Panc1 (cell line): ENCODE measurements at regions not wholly inside any gene's neighbourhood (a gene's known extent, or its start where the extent isn't known, plus 50 kb on each side); places are given as distances from the start of the nearest gene placed in this dataset.

ENCODE experiments used
- ATAC-seq: fragments of 200-7000 bp; cut with Tn5 transposase; 2 replicates; pipeline ENCODE4 v1.9.1; 2020; ENCODE audit warnings: mild to moderate bottlenecking, moderate library complexity
- BruUV-seq: library from RNA; stranded (reverse); fragments of 400-500 nt; replicated peaks from 2 replicates; lab custom pipeline; 2021; lab: Mats Ljungman, UMichigan
- CTCF ChIA-PET: fragments of 300-600 bp; sonication (Branson Sonifier 250); formaldehyde crosslinking; loops from one replicate; lab custom pipeline; 2022; ENCODE audit warnings: antibody characterized with exemption; lab: Charles Lee
- POLR2A ChIA-PET: fragments of 300-600 bp; sonication (Branson Sonifier 250); formaldehyde crosslinking; loops from one replicate; lab custom pipeline; 2022; ENCODE audit warnings: antibody characterized with exemption; lab: Charles Lee
- DNase-seq: peaks from one replicate; pipeline ENCODE4 v3.0.0-alpha.2; 2010; ENCODE audit warnings: low read depth, low spot score
- H3K27ac ChIP-seq: 2 replicates; pipeline ENCODE4 v1.5.1; 2011; ENCODE audit warnings: mild to moderate bottlenecking, low read length, inconsistent platforms
- H3K27me3 ChIP-seq: fragments of 200-500 bp; sonication (Bioruptor generic); 2 replicates; pipeline ENCODE4 v1.6.0; 2014; ENCODE audit warnings: low read length, inconsistent platforms; ENCODE audit not compliant: control insufficient read depth, insufficient read depth
- H3K36me3 ChIP-seq: fragments of 200-500 bp; sonication (Bioruptor generic); 2 replicates; pipeline ENCODE4 v1.5.1; 2014; ENCODE audit warnings: inconsistent platforms, mild to moderate bottlenecking, low read length, moderate library complexity; ENCODE audit not compliant: control insufficient read depth, insufficient read depth
- H3K4me1 ChIP-seq: 2 replicates; pipeline ENCODE4 v1.5.1; 2011; ENCODE audit warnings: inconsistent platforms, mild to moderate bottlenecking, low read length, moderate library complexity; ENCODE audit not compliant: control insufficient read depth, insufficient read depth
- H3K4me3 ChIP-seq, 2 experiments: 2 replicates each; pipeline ENCODE4 v1.5.1; 2011 to 2012; ENCODE audit warnings: low read depth in 2 of 2, low read length in 2 of 2, mild to moderate bottlenecking in 2 of 2, inconsistent platforms in 1 of 2, moderate library complexity in 1 of 2
- H3K9me3 ChIP-seq: fragments of 200-500 bp; sonication (Bioruptor generic); 2 replicates; pipeline ENCODE4 v1.5.1; 2014; ENCODE audit warnings: low read depth, mild to moderate bottlenecking, inconsistent platforms, low read length, moderate library complexity; ENCODE audit not compliant: control insufficient read depth, insufficient read depth
- CTCF ChIP-seq: fragments of 450-650 bp; IDR thresholded peaks from 2 replicates; pipeline ENCODE4 v1.5.1; 2017; ENCODE audit warnings: mild to moderate bottlenecking
- POLR2AphosphoS5 ChIP-seq: IDR thresholded peaks from 2 replicates; pipeline ENCODE4 v1.6.1; 2012; ENCODE audit warnings: mild to moderate bottlenecking, low read depth, low read length, moderate library complexity
- REST ChIP-seq, 2 experiments: IDR thresholded peaks; 2 replicates each; pipeline ENCODE4 v1.6.1; 2011 to 2012; ENCODE audit warnings: low read depth in 2 of 2, control low read depth in 1 of 2, low read length in 1 of 2, mild to moderate bottlenecking in 1 of 2, moderate library complexity in 1 of 2; ENCODE audit not compliant: insufficient read depth in 1 of 2
- SIN3A ChIP-seq: IDR thresholded peaks from 2 replicates; pipeline ENCODE4 v1.6.1; 2012; ENCODE audit warnings: low read depth, mild to moderate bottlenecking, low read length, moderate library complexity, borderline replicate concordance; ENCODE audit not compliant: insufficient read depth
- TCF7L2 ChIP-seq: IDR thresholded peaks from 2 replicates; pipeline ENCODE4 v1.6.1; 2011; ENCODE audit warnings: mild to moderate bottlenecking, low read depth, low read length, inconsistent platforms
- in situ Hi-C: cut with HindIII; loops from 2 replicates; pipeline ENCODE4 v1.10.0; 2016; ENCODE audit warnings: low sequenced_read_pairs, low pct_unique_long_range_greater_than_20kb
- intact Hi-C: fragments of 100-400 bp; cut with micrococcal nuclease; formaldehyde crosslinking; loops from one replicate; pipeline ENCODE4 v1.10.0; 2022; ENCODE audit not compliant: unreplicated experiment

- Histone ChIP-seq H3K9me3 (no peaks in the 10 kb centered on the region), H3K4me1 (no peaks in the 10 kb centered on the region), H3K36me3 (no peaks in the 10 kb centered on the region), H3K27me3 (no peaks in the 10 kb centered on the region), H3K27ac (peak overlapping the region; percentile 66), H3K4me3 (no peak overlapping the region)
- ATAC-seq = peak; percentile 92
- in situ Hi-C loops (no loop called here), intact Hi-C loops (no loop called here)
- ChIA-PET CTCF (no interaction called here), POLR2A (interaction anchor here (0.5 kb wide), 1 partner anchor 940 kb away, joined by 4 read pairs; no protein-coding TSS in a partner anchor)
- TF ChIP-seq TCF7L2 (peak; percentile 91), POLR2AphosphoS5 (peak; percentile 49; the same call in 1 of the 2 replicates), CTCF (no peak)
- no TSS peak for BruUV-seq
- DNase-seq = no peak
These were observed 1342.5 kb upstream of the SLC10A2 start for GRCh38 chr13:104408733-104409132.

- ChIA-PET CTCF (no interaction called here), POLR2A (no interaction called here)
- in situ Hi-C loops (no loop called here), intact Hi-C loops (no loop called here)
- no TSS peak for BruUV-seq
- no peak overlapping the region for H3K4me3 ChIP-seq
- no peaks in the 10 kb centered on the region for H3K9me3 ChIP-seq
- no peaks in the 10 kb centered on the region for H3K36me3 ChIP-seq
- no peak overlapping the region for H3K27ac ChIP-seq
- no peak for TF ChIP-seq CTCF
- no peak for TF ChIP-seq TCF7L2
- TF ChIP-seq POLR2AphosphoS5 = no peak
- no peak for TF ChIP-seq SIN3A
- TF ChIP-seq REST (IDR thresholded peaks at IDR 0.05; ENCODE audit: insufficient read depth in 1 of 2, low read depth in 2 of 2, low read length in 1 of 2) = no peak
- no peaks in the 10 kb centered on the region for H3K27me3 ChIP-seq
- no peaks in the 10 kb centered on the region for H3K4me1 ChIP-seq
- DNase-seq = no peak
- peak; percentile 42 for ATAC-seq
These were observed 1338.1 kb upstream of the SLC10A2 start for GRCh38 chr13:104404325-104404724.
